ENCODE measurements at regions not wholly inside any gene's neighbourhood (a gene's known extent, or its start where the extent isn't known, plus 50 kb on each side); places are given as distances from the start of the nearest gene placed in this dataset.

- Histone ChIP-seq H3K4me2 (ENCODE audit: insufficient read depth, low read length) (no peak overlapping the region), H3K79me2 (ENCODE audit: insufficient read depth, low read length) (no peaks in the 10 kb centered on the region), H3K4me1 (ENCODE audit: insufficient read depth, low read length) (no peaks in the 10 kb centered on the region), H3K9me3 (ENCODE audit: low read depth, low read length) (no peaks in the 10 kb centered on the region), H4K20me1 (ENCODE audit: insufficient read depth, low read length) (no peaks in the 10 kb centered on the region), H3K27ac (ENCODE audit: low read depth, low read length) (no peak overlapping the region), H3K4me3 (ENCODE audit: insufficient read depth, low read length) (no peak overlapping the region), H3K27me3 (ENCODE audit: insufficient read depth, low read length) (no peaks in the 10 kb centered on the region), H2AFZ (ENCODE audit: low read length) (no peak overlapping the region), H3K36me3 (ENCODE audit: insufficient read depth, low read length) (no peaks in the 10 kb centered on the region)
- TF ChIP-seq, protein P1, sequence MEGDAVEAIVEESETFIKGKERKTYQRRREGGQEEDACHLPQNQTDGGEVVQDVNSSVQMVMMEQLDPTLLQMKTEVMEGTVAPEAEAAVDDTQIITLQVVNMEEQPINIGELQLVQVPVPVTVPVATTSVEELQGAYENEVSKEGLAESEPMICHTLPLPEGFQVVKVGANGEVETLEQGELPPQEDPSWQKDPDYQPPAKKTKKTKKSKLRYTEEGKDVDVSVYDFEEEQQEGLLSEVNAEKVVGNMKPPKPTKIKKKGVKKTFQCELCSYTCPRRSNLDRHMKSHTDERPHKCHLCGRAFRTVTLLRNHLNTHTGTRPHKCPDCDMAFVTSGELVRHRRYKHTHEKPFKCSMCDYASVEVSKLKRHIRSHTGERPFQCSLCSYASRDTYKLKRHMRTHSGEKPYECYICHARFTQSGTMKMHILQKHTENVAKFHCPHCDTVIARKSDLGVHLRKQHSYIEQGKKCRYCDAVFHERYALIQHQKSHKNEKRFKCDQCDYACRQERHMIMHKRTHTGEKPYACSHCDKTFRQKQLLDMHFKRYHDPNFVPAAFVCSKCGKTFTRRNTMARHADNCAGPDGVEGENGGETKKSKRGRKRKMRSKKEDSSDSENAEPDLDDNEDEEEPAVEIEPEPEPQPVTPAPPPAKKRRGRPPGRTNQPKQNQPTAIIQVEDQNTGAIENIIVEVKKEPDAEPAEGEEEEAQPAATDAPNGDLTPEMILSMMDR (IDR thresholded peaks at IDR 0.05; ENCODE audit: extremely low read depth, low read depth, low read length), result no peak
- DNase-seq (ENCODE audit: insufficient read length, low spot score, missing footprints), result no peak
These were observed 421.0 kb upstream of the NETO1 start for GRCh38 chr18:73288813-73289212.

DNA sequence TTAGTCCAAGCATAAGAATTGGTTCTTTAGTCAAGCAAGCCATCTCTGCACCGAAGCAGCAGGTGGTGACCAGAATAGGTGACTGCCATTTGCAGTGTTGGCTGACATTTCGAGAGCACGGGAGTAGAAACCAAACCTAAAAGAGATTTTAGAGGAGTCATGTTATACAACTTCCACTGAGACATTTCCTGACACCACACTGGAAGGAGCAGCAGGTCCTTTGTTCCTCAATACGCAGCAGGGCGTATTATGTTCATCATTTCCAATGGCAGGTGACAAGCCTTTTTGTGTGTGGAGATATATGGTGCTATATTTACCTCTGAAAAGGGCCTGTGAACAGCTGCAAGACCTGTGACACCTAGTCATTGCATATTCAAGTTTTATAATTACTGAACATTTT lies 418.8 kb upstream of the NETO1 start:
- no peak overlapping the region for H3K27ac ChIP-seq (ENCODE audit: low read depth, low read length)
- H3K4me3 ChIP-seq (ENCODE audit: insufficient read depth, low read length), result no peak overlapping the region
- H3K27me3 ChIP-seq (ENCODE audit: insufficient read depth, low read length), result no peaks in the 10 kb centered on the region
- no peak overlapping the region for H2AFZ ChIP-seq (ENCODE audit: low read length)
- no peaks in the 10 kb centered on the region for H4K20me1 ChIP-seq (ENCODE audit: insufficient read depth, low read length)
- no peaks in the 10 kb centered on the region for H3K9me3 ChIP-seq (ENCODE audit: low read depth, low read length)
- H3K36me3 ChIP-seq (ENCODE audit: insufficient read depth, low read length), result no peaks in the 10 kb centered on the region
- TF ChIP-seq, protein P1 (IDR thresholded peaks at IDR 0.05; ENCODE audit: extremely low read depth, low read depth, low read length), result no peak
- DNase-seq (ENCODE audit: insufficient read length, low spot score, missing footprints), result no peak
- no peak overlapping the region for H3K4me2 ChIP-seq (ENCODE audit: insufficient read depth, low read length)
- H3K79me2 ChIP-seq (ENCODE audit: insufficient read depth, low read length), result no peaks in the 10 kb centered on the region
- no peaks in the 10 kb centered on the region for H3K4me1 ChIP-seq (ENCODE audit: insufficient read depth, low read length)

- TF ChIP-seq, protein P1 (IDR thresholded peaks at IDR 0.05; ENCODE audit: extremely low read depth, low read depth, low read length), result no peak
- no peaks in the 10 kb centered on the region for H4K20me1 ChIP-seq (ENCODE audit: insufficient read depth, low read length)
- no peak overlapping the region for H2AFZ ChIP-seq (ENCODE audit: low read length)
- H3K9me3 ChIP-seq (ENCODE audit: low read depth, low read length), result no peaks in the 10 kb centered on the region
- H3K4me1 ChIP-seq (ENCODE audit: insufficient read depth, low read length), result no peaks in the 10 kb centered on the region
- H3K4me3 ChIP-seq (ENCODE audit: insufficient read depth, low read length), result no peak overlapping the region
- no peaks in the 10 kb centered on the region for H3K27me3 ChIP-seq (ENCODE audit: insufficient read depth, low read length)
- no peaks in the 10 kb centered on the region for H3K36me3 ChIP-seq (ENCODE audit: insufficient read depth, low read length)
- DNase-seq (ENCODE audit: insufficient read length, low spot score, missing footprints), result no peak
- H3K27ac ChIP-seq (ENCODE audit: low read depth, low read length), result no peak overlapping the region
- no peaks in the 10 kb centered on the region for H3K79me2 ChIP-seq (ENCODE audit: insufficient read depth, low read length)
- no peak overlapping the region for H3K4me2 ChIP-seq (ENCODE audit: insufficient read depth, low read length)
These were observed 416.0 kb upstream of the NETO1 start for GRCh38 chr18:73283788-73284187.

- no peaks in the 10 kb centered on the region for H4K20me1 ChIP-seq (ENCODE audit: insufficient read depth, low read length)
- no peaks in the 10 kb centered on the region for H3K36me3 ChIP-seq (ENCODE audit: insufficient read depth, low read length)
- H3K27me3 ChIP-seq (ENCODE audit: insufficient read depth, low read length), result no peaks in the 10 kb centered on the region
- TF ChIP-seq, protein P1 (IDR thresholded peaks at IDR 0.05; ENCODE audit: extremely low read depth, low read depth, low read length), result no peak
- H3K79me2 ChIP-seq (ENCODE audit: insufficient read depth, low read length), result no peaks in the 10 kb centered on the region
- no peaks in the 10 kb centered on the region for H3K4me1 ChIP-seq (ENCODE audit: insufficient read depth, low read length)
- H3K9me3 ChIP-seq (ENCODE audit: low read depth, low read length), result no peaks in the 10 kb centered on the region
- H3K4me3 ChIP-seq (ENCODE audit: insufficient read depth, low read length), result no peak overlapping the region
- no peak overlapping the region for H3K27ac ChIP-seq (ENCODE audit: low read depth, low read length)
- H3K4me2 ChIP-seq (ENCODE audit: insufficient read depth, low read length), result no peak overlapping the region
- H2AFZ ChIP-seq (ENCODE audit: low read length), result no peak overlapping the region
- no peak for DNase-seq (ENCODE audit: insufficient read length, low spot score, missing footprints)
These were observed 415.2 kb upstream of the NETO1 start for GRCh38 chr18:73283032-73283431.

All from osteoblast (primary cell).